T1000 (cell line): ENCODE measurements at regions not wholly inside any gene's neighbourhood (a gene's known extent, or its start where the extent isn't known, plus 50 kb on each side); places are given as distances from the start of the nearest gene placed in this dataset.

Experiments
- DNase-seq: peaks from one replicate; lab custom pipeline; 2025; ENCODE audit warnings: mixed read lengths; lab: John Stamatoyannopoulos, UW

GRCh38 chr1:30046751-30047150 is 676.6 kb downstream of the MATN1 start:
- DNase-seq = no peak

GRCh38 chr1:30045304-30046090 is 677.9 kb downstream of the MATN1 start:
- no peak for DNase-seq

- DNase-seq = no peak
These were observed 678.7 kb downstream of the MATN1 start for GRCh38 chr1:30044656-30045144.

GRCh38 chr1:30043731-30044408 is 679.5 kb downstream of the MATN1 start:
- no peak for DNase-seq

- no peak for DNase-seq
These were observed 680.1 kb downstream of the MATN1 start for GRCh38 chr1:30043256-30043655.

GRCh38 chr1:30042438-30043147 is 680.8 kb downstream of the MATN1 start:
- no peak for DNase-seq

- DNase-seq = no peak
These were observed 681.5 kb downstream of the MATN1 start for GRCh38 chr1:30041741-30042437.

GRCh38 chr1:30040081-30041019 is 683.0 kb downstream of the MATN1 start:
- DNase-seq = no peak

GRCh38 chr1:30039354-30040080 is 683.9 kb downstream of the MATN1 start:
- no peak for DNase-seq

GRCh38 chr1:30038134-30039025 is 685.0 kb downstream of the MATN1 start:
- DNase-seq = no peak

GRCh38 chr1:30037251-30038118 is 685.9 kb downstream of the MATN1 start:
- no peak for DNase-seq

- no peak for DNase-seq
These were observed 686.7 kb downstream of the MATN1 start for GRCh38 chr1:30036666-30037065.

GRCh38 chr1:30036229-30036547 is 687.2 kb downstream of the MATN1 start:
- no peak for DNase-seq

- DNase-seq = no peak
These were observed 687.7 kb downstream of the MATN1 start for GRCh38 chr1:30035522-30036228.

GRCh38 chr1:30034627-30035521 is 688.5 kb downstream of the MATN1 start:
- DNase-seq = no peak

GRCh38 chr1:30034105-30034626 is 689.2 kb downstream of the MATN1 start:
- no peak for DNase-seq
